Heart left ventricle (tissue), 16 donors: ENCODE measurements at regions not wholly inside any gene's neighbourhood (a gene's known extent, or its start where the extent isn't known, plus 50 kb on each side); places are given as distances from the start of the nearest gene placed in this dataset.
"Not testable (repeated sequence)": the region's sequence is repeated elsewhere in the genome, so short reads cannot be mapped to it uniquely, and the experiment has no call there.

Experiments
- ATAC-seq, 4 donors: fragments of 200-7000 bp; cut with Tn5 transposase; one replicate each; pipeline ENCODE4 v1.9.1; 2020 to 2022; ENCODE audit warnings: moderate library complexity in 4 of 4, mild to moderate bottlenecking in 3 of 4, moderate number of reproducible peaks in 1 of 4
- DNase-seq, 5 donors: peaks; one replicate each; pipeline ENCODE4 v3.0.0-alpha.2; 2020
- H3K27ac ChIP-seq, 12 donors: fragments of 200-600 bp; sonication (generic) in 4 of 12; one replicate each; pipeline versions ENCODE4 v1.5.0 to v1.8.0; 2016 to 2022; ENCODE audit warnings: mild to moderate bottlenecking in 2 of 12
- H3K27me3 ChIP-seq, 9 donors: fragments of 200-600 bp; sonication (generic) in 2 of 9; one replicate each; pipeline versions ENCODE4 v1.5.1 to v1.8.0; 2016 to 2022; ENCODE audit warnings: mild to moderate bottlenecking in 3 of 9
- H3K36me3 ChIP-seq, 9 donors: fragments of 200-600 bp; sonication (generic) in 2 of 9; one replicate each; pipeline versions ENCODE4 v1.5.0 to v1.8.0; 2018 to 2022; ENCODE audit warnings: mild to moderate bottlenecking in 2 of 9
- H3K4me1 ChIP-seq, 12 donors: fragments of 200-600 bp; sonication (generic) in 4 of 12; one replicate each; pipeline versions ENCODE4 v1.5.0 to v1.8.0; 2016 to 2022; ENCODE audit warnings: mild to moderate bottlenecking in 3 of 12
- H3K4me3 ChIP-seq, 12 donors: fragments of 200-600 bp; sonication (generic) in 4 of 12; one replicate each; pipeline versions ENCODE4 v1.5.0 to v1.8.0; 2017 to 2022; ENCODE audit warnings: mild to moderate bottlenecking in 9 of 12, moderate library complexity in 4 of 12
- H3K9me3 ChIP-seq, 12 donors: fragments of 200-600 bp; sonication (generic) in 4 of 12; one replicate each; pipeline versions ENCODE4 v1.5.0 to v1.8.0; 2016 to 2022; ENCODE audit warnings: mild to moderate bottlenecking in 1 of 12
- POLR2A ChIP-seq, 2 donors: fragments of 450-650 bp; IDR thresholded peaks; one replicate each; pipeline ENCODE4 v1.6.1; 2017; ENCODE audit warnings: antibody characterized with exemption in 2 of 2, mild to moderate bottlenecking in 2 of 2, moderate library complexity in 2 of 2
- WGBS, 4 donors: extraction: QIAGEN DNeasy Blood & Tissue Kit in 2 of 4; methylation state at CpG; one replicate each; pipeline versions ENCODE4 v1.1.5 to v1.1.7; 2013 to 2018; 5-methylcytosine and 5-hydroxymethylcytosine counted together
- intact Hi-C, 10 donors: fragments of 100-400 bp; cut with DNase I; formaldehyde crosslinking; loops; one replicate each; pipeline versions ENCODE4 v1.11.1 to v1.14.2; 2022
- TF ChIP-seq, protein P1 (sequence below), 12 donors: fragments of 200-600 bp; sonication (generic) in 4 of 12; IDR thresholded peaks; one replicate each; pipeline versions ENCODE4 v1.5.0 to v1.8.0; 2018 to 2022; ENCODE audit warnings: antibody characterized with exemption in 12 of 12, mild to moderate bottlenecking in 5 of 12
- donor health status: ischemic (EF 13 %, LVEDD 7.1; RV severe dilation, severe dysfunction).
- donor health status: healthy with polysubstance abuse.
- donor health status: DM: no; HTN: yes; CAD: no.
- donor health status: DM: no; HTN: no; CAD: no.
- donor health status: ischemic (EF 25% LVEDD 6.9; RV normal size, moderate dysfunction).
- donor health status: ischemic (EF 25% LVEDD 5.7; RV mildly dilated, moderate dysfunction).
- donor health status: healthy.
- donor health status: DM: yes; HTN: yes; CAD: no.
- donor health status: ischemic (EF 35%, LVEDD 5.7; RV mildly dilated, moderate dysfunction).
- donor health status: nonischemic (EF 11% LVEDD 7.7; RV severe dilation, severe dysfunction).
- donor health status: DM: yes; HTN: yes; CAD: no.
- donor health status: PGD.
- donor health status: ischemic (EF 29% LVEDD 5.4; RV normal size, mild dysfunction).
- donor health status: nonischemic (EF 23%, LVEDD 6.1; RV moderate dilation, normal function).

- Histone ChIP-seq H3K4me1 (peaks cover 0 to 5% (median 0%) of the 10 kb centered on the region in 12 donors), H3K4me3 (no peak overlapping the region), H3K27ac (no peak overlapping the region), H3K9me3 (no peaks in the 10 kb centered on the region), H3K36me3 (no peaks in the 10 kb centered on the region), H3K27me3 (no peaks in the 10 kb centered on the region)
- DNase-seq (no peak), ATAC-seq (no peak)
- WGBS, 4 donors = 49 to 68% (median 68%) methylated on average over 4 of the region's 4 CpGs
- intact Hi-C loops = no loop called here
- TF ChIP-seq, protein P1, sequence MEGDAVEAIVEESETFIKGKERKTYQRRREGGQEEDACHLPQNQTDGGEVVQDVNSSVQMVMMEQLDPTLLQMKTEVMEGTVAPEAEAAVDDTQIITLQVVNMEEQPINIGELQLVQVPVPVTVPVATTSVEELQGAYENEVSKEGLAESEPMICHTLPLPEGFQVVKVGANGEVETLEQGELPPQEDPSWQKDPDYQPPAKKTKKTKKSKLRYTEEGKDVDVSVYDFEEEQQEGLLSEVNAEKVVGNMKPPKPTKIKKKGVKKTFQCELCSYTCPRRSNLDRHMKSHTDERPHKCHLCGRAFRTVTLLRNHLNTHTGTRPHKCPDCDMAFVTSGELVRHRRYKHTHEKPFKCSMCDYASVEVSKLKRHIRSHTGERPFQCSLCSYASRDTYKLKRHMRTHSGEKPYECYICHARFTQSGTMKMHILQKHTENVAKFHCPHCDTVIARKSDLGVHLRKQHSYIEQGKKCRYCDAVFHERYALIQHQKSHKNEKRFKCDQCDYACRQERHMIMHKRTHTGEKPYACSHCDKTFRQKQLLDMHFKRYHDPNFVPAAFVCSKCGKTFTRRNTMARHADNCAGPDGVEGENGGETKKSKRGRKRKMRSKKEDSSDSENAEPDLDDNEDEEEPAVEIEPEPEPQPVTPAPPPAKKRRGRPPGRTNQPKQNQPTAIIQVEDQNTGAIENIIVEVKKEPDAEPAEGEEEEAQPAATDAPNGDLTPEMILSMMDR (IDR thresholded peaks at IDR 0.05) = no peak
- no peak for TF ChIP-seq POLR2A (IDR thresholded peaks at IDR 0.05)
These were observed 430.7 kb downstream of the HS3ST3B1 start for GRCh38 chr17:14731591-14731990.

GRCh38 chr17:14730821-14731220 is 429.9 kb downstream of the HS3ST3B1 start:
- no peak overlapping the region for H3K4me3 ChIP-seq
- TF ChIP-seq POLR2A (IDR thresholded peaks at IDR 0.05) = no peak
- TF ChIP-seq, protein P1 (IDR thresholded peaks at IDR 0.05) = no peak
- H3K27ac ChIP-seq = no peak overlapping the region
- H3K36me3 ChIP-seq = no peaks in the 10 kb centered on the region
- peaks cover 0 to 6% (median 0%) of the 10 kb centered on the region in 12 donors for H3K4me1 ChIP-seq
- no peaks in the 10 kb centered on the region for H3K9me3 ChIP-seq
- intact Hi-C loops = no loop called here
- no peaks in the 10 kb centered on the region for H3K27me3 ChIP-seq
- DNase-seq (no peak), ATAC-seq (no peak)
- 83 to 90% (median 88%) methylated on average over 2 of the region's 2 CpGs for WGBS, 4 donors

- H3K4me3 ChIP-seq = no peak overlapping the region
- TF ChIP-seq, protein P1 (IDR thresholded peaks at IDR 0.05) = no peak
- TF ChIP-seq POLR2A (IDR thresholded peaks at IDR 0.05) = no peak
- intact Hi-C loops = loop anchor here in 1 of 10 donors (10.0 kb wide), 1 partner anchor 61 kb away; no protein-coding TSS in a partner anchor
- ATAC-seq (no peak), DNase-seq (no peak)
- no peaks in the 10 kb centered on the region for H3K36me3 ChIP-seq
- H3K27ac ChIP-seq = no peak overlapping the region
- peaks cover 0 to 6% (median 0%) of the 10 kb centered on the region in 12 donors for H3K4me1 ChIP-seq
- no peaks in the 10 kb centered on the region for H3K27me3 ChIP-seq
- peaks cover 0 to 13% (median 0%) of the 10 kb centered on the region in 12 donors for H3K9me3 ChIP-seq
- WGBS, 4 donors = 76 to 78% (median 76%) methylated on average over 4 of the region's 4 CpGs
These were observed 424.8 kb downstream of the HS3ST3B1 start for GRCh38 chr17:14725729-14726128.

DNA sequence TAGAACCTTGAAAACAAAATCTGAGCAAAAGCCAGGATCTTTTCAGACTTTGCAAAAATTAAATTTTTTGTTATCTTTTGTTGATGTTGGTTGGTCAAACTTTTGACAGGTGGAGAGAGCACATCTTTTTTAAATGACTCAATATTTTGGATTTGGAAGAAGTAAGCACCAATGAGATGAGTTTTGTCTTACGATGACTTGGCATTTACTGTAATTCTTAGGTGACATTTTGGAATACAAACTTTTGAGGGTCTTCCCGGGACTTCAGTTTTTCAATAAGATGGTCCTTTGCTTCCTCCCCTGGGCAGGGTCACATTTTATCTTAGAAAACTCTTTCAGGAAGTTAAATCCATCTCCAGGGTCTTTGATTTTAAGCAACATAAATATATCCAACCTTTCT is 423.9 kb downstream of the HS3ST3B1 start:
- no peaks in the 10 kb centered on the region for H3K36me3 ChIP-seq
- ATAC-seq (no peak), DNase-seq (no peak)
- H3K9me3 ChIP-seq = peaks cover 0 to 13% (median 0%) of the 10 kb centered on the region in 12 donors
- intact Hi-C loops = loop anchor here in 1 of 10 donors (10.0 kb wide), 1 partner anchor 60 kb away; no protein-coding TSS in a partner anchor
- 82 to 91% (median 85%) methylated on average over 2 of the region's 2 CpGs for WGBS, 4 donors
- H3K4me3 ChIP-seq = no peak overlapping the region
- TF ChIP-seq, protein P1 (IDR thresholded peaks at IDR 0.05) = no peak
- TF ChIP-seq POLR2A (IDR thresholded peaks at IDR 0.05) = no peak
- H3K4me1 ChIP-seq = peaks cover 0 to 6% (median 0%) of the 10 kb centered on the region in 12 donors
- no peak overlapping the region for H3K27ac ChIP-seq
- peaks cover 0 to 2% (median 0%) of the 10 kb centered on the region in 9 donors for H3K27me3 ChIP-seq

DNA sequence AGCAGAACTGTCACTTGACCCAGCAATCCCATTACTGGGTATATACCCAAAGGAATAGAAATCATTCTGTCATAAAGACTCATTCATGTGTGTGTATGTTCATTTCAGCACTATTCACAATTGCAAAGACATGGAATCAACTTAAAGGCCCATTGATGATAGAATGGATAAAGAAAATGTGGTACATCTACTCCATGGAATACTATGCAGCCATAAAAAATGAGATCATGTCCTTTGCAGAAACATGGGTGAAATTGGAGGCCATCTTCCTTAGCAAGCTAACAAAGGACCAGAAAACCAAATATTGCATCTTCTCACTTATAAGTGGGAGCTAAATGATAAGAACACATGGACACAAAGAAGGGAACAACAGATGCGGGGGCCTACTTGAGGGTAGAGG is 422.5 kb downstream of the HS3ST3B1 start:
- not testable (repeated sequence) for H3K4me1 ChIP-seq, H3K27ac ChIP-seq, H3K27me3 ChIP-seq, H3K36me3 ChIP-seq, ATAC-seq, H3K4me3 ChIP-seq, DNase-seq
- intact Hi-C loops = loop anchor here in 1 of 10 donors (10.0 kb wide), 1 partner anchor 59 kb away; no protein-coding TSS in a partner anchor
- H3K9me3 ChIP-seq = peaks cover 0 to 13% (median 0%) of the 10 kb centered on the region in 12 donors
- 92 to 97% (median 94%) methylated on average over 1 of the region's 1 CpG for WGBS, 4 donors
